ENCODE measurements at regions not wholly inside any gene's neighbourhood (a gene's known extent, or its start where the extent isn't known, plus 50 kb on each side); places are given as distances from the start of the nearest gene placed in this dataset.
"Not testable (repeated sequence)": the region's sequence is repeated elsewhere in the genome, so short reads cannot be mapped to it uniquely, and the experiment has no call there.

DNA sequence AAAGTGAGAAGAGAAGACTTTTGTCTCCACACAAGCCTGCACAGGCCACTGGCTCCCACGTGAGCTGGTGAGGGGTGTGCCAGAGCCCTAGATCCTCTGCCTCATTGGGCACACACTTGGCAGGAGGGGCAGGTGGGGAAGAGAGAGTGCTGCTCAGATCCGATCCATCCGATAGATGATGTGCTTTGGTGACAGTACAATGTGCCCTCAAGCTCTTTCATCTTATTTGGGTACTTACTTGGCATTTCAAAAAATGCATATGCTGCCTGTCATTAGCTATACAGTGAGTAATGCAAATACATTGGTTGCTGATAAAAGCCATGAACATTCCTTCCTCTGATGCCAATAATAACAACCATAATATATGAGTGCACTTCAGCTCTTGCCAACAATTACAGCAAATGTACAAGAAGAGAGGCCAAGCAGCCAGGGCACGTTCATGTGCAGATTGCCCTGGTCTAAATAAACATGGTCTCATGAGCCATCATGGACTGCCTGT, 255.3 kb downstream of the VAPA start:
- Histone ChIP-seq H3K36me3 (no peaks in the 10 kb centered on the region), H3K4me3 (no peak overlapping the region), H3K4me1 (no peaks in the 10 kb centered on the region), H3K9me3 (no peaks in the 10 kb centered on the region), H3K27me3 (no peaks in the 10 kb centered on the region), H3K27ac (no peak overlapping the region)
- TF ChIP-seq EP300 (IDR thresholded peaks at IDR 0.05; ENCODE audit: low read depth) (no peak), POLR2AphosphoS5 (IDR thresholded peaks at IDR 0.05) (no peak), POLR2A (IDR thresholded peaks at IDR 0.05) (no peak)
- TF ChIP-seq, protein P1, sequence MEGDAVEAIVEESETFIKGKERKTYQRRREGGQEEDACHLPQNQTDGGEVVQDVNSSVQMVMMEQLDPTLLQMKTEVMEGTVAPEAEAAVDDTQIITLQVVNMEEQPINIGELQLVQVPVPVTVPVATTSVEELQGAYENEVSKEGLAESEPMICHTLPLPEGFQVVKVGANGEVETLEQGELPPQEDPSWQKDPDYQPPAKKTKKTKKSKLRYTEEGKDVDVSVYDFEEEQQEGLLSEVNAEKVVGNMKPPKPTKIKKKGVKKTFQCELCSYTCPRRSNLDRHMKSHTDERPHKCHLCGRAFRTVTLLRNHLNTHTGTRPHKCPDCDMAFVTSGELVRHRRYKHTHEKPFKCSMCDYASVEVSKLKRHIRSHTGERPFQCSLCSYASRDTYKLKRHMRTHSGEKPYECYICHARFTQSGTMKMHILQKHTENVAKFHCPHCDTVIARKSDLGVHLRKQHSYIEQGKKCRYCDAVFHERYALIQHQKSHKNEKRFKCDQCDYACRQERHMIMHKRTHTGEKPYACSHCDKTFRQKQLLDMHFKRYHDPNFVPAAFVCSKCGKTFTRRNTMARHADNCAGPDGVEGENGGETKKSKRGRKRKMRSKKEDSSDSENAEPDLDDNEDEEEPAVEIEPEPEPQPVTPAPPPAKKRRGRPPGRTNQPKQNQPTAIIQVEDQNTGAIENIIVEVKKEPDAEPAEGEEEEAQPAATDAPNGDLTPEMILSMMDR (IDR thresholded peaks at IDR 0.05): no peak
- in situ Hi-C loops (cut with MboI; ENCODE audit: low pct_ligation_motif_present in 1 of 4, low pct_unique_long_range_greater_than_20kb in 1 of 4, low sequenced_read_pairs in 3 of 4): no loop called here
- intact Hi-C loops (cut with DNase I; ENCODE audit: low total_unique reads): no loop called here
- no peak for DNase-seq
- WGBS, 2 donors (ENCODE audit: low coverage in 1 of 2): 29 to 71% methylated on average over 1 to 4 of the region's 4 CpGs

DNA sequence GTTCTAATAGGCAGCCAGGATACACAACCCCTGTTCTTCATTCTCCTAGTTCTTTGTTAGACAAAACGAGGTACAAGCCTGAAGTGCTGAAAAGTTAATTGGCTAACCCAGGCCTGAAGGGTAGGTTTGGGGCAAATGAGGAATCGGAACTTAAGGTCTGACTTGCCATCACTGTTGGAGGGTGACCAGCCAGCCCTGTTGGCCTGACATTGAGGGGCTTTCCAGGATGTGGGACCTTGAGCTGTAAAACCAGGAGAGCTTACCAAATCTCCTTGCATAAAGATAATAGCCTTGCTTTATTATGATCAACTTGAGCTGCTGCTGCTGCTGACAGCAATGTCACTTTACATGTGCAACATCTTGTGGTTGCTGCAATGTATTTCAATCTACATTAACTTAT, 256.0 kb downstream of the VAPA start:
- H3K4me3 ChIP-seq: no peak overlapping the region
- DNase-seq: no peak
- no peak overlapping the region for H3K27ac ChIP-seq
- in situ Hi-C loops (cut with MboI; ENCODE audit: low pct_ligation_motif_present in 1 of 4, low pct_unique_long_range_greater_than_20kb in 1 of 4, low sequenced_read_pairs in 3 of 4): no loop called here
- TF ChIP-seq POLR2A (IDR thresholded peaks at IDR 0.05) (no peak), EP300 (IDR thresholded peaks at IDR 0.05; ENCODE audit: low read depth) (no peak)
- H3K27me3 ChIP-seq: no peaks in the 10 kb centered on the region
- WGBS, 2 donors (ENCODE audit: low coverage in 1 of 2): 84 to 100% methylated on average over 1 to 2 of the region's 2 CpGs
- H3K36me3 ChIP-seq: no peaks in the 10 kb centered on the region
- no peaks in the 10 kb centered on the region for H3K4me1 ChIP-seq
- intact Hi-C loops (cut with DNase I; ENCODE audit: low total_unique reads): no loop called here
- no peaks in the 10 kb centered on the region for H3K9me3 ChIP-seq

DNA sequence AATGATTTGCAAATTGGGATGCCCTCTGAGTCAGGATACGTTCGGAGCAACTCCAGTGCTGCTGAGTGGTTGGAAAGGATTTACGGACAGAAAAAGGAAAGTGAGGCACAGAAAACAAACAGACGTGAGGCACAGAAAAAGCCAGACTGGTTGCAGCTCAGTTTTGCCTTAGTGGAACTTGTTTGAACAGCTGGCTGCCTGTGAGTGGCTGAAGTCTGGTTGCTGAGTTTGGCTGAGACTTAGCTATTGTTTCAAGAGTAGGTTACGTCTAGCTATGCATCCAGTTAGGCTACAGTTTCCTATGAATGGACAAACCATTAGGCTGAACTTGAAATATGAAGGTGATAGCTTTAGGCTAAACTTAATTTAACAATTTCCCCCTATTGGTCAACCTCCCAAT, 256.6 kb downstream of the VAPA start:
- H3K4me3 ChIP-seq: no peak overlapping the region
- no peak overlapping the region for H3K27ac ChIP-seq
- in situ Hi-C loops (cut with MboI; ENCODE audit: low pct_ligation_motif_present in 1 of 4, low pct_unique_long_range_greater_than_20kb in 1 of 4, low sequenced_read_pairs in 3 of 4): no loop called here
- no peak for DNase-seq
- no peaks in the 10 kb centered on the region for H3K4me1 ChIP-seq
- no peaks in the 10 kb centered on the region for H3K9me3 ChIP-seq
- intact Hi-C loops (cut with DNase I; ENCODE audit: low total_unique reads): no loop called here
- WGBS, 2 donors (ENCODE audit: low coverage in 1 of 2): 68 to 79% methylated on average over 4 to 5 of the region's 5 CpGs
- H3K36me3 ChIP-seq: no peaks in the 10 kb centered on the region
- no peaks in the 10 kb centered on the region for H3K27me3 ChIP-seq
- TF ChIP-seq EP300 (IDR thresholded peaks at IDR 0.05; ENCODE audit: low read depth) (no peak), POLR2AphosphoS5 (IDR thresholded peaks at IDR 0.05) (no peak)
- TF ChIP-seq, protein P1 (IDR thresholded peaks at IDR 0.05): no peak

DNA sequence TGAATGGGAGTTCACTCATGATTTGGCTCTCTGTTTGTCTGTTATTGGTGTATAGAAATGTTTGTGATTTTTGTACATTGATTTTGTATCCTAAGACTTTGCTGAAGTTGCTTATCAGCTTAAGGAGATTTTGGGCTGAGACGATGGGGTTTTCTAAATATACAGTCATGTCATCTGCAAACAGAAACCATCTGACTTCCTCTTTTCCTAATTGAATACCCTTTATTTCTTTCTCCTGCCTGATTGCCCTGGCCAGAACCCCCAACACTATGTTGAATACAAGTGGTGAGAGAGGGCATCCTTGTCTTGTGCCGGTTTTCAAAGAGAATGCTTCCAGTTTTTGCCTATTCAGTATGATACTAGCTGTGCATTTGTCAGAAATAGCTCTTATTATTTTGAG, 261.5 kb downstream of the VAPA start:
- H3K9me3 ChIP-seq; in situ Hi-C loops (cut with MboI; ENCODE audit: low pct_ligation_motif_present in 1 of 4, low pct_unique_long_range_greater_than_20kb in 1 of 4, low sequenced_read_pairs in 3 of 4); H3K36me3 ChIP-seq; DNase-seq; H3K27ac ChIP-seq; H3K4me1 ChIP-seq; intact Hi-C loops (cut with DNase I; ENCODE audit: low total_unique reads); H3K4me3 ChIP-seq; H3K27me3 ChIP-seq: not testable (repeated sequence)
- 63 to 100% methylated on average over 1 to 2 of the region's 2 CpGs for WGBS, 2 donors (ENCODE audit: low coverage in 1 of 2)

DNA sequence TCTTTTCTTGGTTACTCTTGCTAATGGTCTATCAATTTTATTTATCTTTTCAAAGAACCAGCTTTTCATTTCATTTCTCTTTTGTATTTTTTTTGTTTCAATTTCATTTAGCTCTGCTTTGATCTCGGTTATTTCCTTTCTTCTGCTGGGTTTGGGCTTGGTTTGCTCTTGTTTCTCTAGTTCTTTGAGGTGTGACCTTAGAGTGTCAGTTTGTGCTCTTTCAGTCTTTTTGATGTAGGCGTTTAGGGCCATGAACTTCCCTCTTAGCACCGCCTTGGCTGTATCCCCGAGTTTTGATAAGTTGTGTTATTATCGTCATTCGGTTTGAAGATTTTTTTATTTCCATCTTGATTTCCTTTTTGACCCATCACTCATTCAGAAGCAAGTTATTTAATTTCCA, 265.5 kb downstream of the VAPA start:
- H3K4me3 ChIP-seq; H3K9me3 ChIP-seq; DNase-seq; H3K4me1 ChIP-seq; H3K27me3 ChIP-seq; H3K27ac ChIP-seq; H3K36me3 ChIP-seq; intact Hi-C loops (cut with DNase I; ENCODE audit: low total_unique reads); in situ Hi-C loops (cut with MboI; ENCODE audit: low pct_ligation_motif_present in 1 of 4, low pct_unique_long_range_greater_than_20kb in 1 of 4, low sequenced_read_pairs in 3 of 4): not testable (repeated sequence)
- 66 to 83% methylated on average over 4 to 6 of the region's 6 CpGs for WGBS, 2 donors (ENCODE audit: low coverage in 1 of 2)

DNA sequence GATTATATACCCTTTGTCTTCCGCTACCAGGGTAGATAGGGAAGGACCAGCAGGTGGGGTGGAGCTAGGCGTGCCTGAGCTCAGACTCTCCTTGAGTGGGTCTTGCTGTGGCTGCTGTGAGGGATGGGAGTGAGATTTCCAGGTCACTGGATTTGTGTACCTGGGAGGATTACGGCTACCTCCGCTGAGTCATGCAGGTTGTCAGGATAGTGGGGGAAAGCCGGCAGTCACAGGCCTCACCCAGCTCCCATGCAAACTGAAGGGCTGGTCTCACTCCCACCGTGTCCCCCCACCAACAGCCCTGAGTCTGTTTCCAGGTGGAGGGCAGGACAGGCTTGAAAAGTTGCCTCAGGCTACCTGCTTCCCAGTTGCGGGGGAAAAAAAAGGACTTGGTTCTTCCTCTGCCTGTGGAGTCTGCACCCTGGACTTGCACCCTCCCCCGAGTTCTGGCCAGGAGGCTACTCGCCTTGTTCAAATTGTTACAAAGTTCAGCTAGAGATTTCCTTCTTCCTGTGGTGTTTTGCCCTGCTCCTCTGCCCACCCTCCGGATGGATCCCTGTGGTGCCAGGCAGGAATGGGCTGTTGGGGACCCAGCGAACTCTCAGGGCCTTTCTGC, 268.3 kb downstream of the VAPA start:
- H3K27me3 ChIP-seq: no peaks in the 10 kb centered on the region
- H3K27ac ChIP-seq: no peak overlapping the region
- H3K4me3 ChIP-seq: no peak overlapping the region
- DNase-seq: no peak
- in situ Hi-C loops (cut with MboI; ENCODE audit: low pct_ligation_motif_present in 1 of 4, low pct_unique_long_range_greater_than_20kb in 1 of 4, low sequenced_read_pairs in 3 of 4): no loop called here
- intact Hi-C loops (cut with DNase I; ENCODE audit: low total_unique reads): no loop called here
- WGBS, 2 donors (ENCODE audit: low coverage in 1 of 2): 84 to 100% methylated on average over 1 to 11 of the region's 11 CpGs
- no peaks in the 10 kb centered on the region for H3K4me1 ChIP-seq
- no peaks in the 10 kb centered on the region for H3K9me3 ChIP-seq
- H3K36me3 ChIP-seq: no peaks in the 10 kb centered on the region
- no peak for TF ChIP-seq EP300 (IDR thresholded peaks at IDR 0.05; ENCODE audit: low read depth)
- TF ChIP-seq, protein P1 (IDR thresholded peaks at IDR 0.05): no peak
- no peak for TF ChIP-seq POLR2A (IDR thresholded peaks at IDR 0.05)
- TF ChIP-seq POLR2AphosphoS5 (IDR thresholded peaks at IDR 0.05): no peak
